Peyer's patch (tissue), 4 donors: ENCODE measurements at regions not wholly inside any gene's neighbourhood (a gene's known extent, or its start where the extent isn't known, plus 50 kb on each side); places are given as distances from the start of the nearest gene placed in this dataset.

Experiments used
- POLR2A ChIP-seq, 2 donors: fragments of 450-650 bp; IDR thresholded peaks; one replicate each; pipeline ENCODE4 v1.5.1; 2017; ENCODE audit warnings: antibody characterized with exemption in 2 of 2, mild to moderate bottlenecking in 2 of 2, moderate library complexity in 2 of 2
- TF ChIP-seq, protein P1 (sequence below), 6 experiments: fragments of 450-650 bp in 4 of 6; fragments of 200-600 bp in 2 of 6; sonication (generic) in 1 of 6; IDR thresholded peaks; one replicate each; pipeline ENCODE4 v1.5.1; 2017 to 2019; ENCODE audit warnings: antibody characterized with exemption in 6 of 6, mild to moderate bottlenecking in 3 of 6, moderate library complexity in 1 of 6

DNA sequence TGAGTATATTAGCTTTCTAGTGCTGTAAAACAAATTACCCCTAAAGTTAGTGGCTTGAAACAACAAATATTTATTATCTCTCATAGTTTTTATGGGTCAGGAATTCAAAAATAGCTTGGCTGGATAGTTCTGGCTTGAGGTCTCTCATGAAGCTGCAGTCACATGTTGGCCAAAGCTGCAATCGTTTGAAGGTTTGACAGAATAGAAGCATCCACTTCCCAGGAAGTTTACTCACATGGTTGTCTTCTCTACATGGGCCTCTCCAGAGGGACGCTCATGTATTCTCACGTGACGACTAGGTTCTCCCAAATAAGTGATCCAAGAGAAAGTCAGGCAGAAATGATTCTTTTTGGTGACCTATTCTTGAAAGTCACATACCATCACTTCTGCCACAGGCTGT lies 99.1 kb downstream of the NIBAN1 start:
- TF ChIP-seq, protein P1, sequence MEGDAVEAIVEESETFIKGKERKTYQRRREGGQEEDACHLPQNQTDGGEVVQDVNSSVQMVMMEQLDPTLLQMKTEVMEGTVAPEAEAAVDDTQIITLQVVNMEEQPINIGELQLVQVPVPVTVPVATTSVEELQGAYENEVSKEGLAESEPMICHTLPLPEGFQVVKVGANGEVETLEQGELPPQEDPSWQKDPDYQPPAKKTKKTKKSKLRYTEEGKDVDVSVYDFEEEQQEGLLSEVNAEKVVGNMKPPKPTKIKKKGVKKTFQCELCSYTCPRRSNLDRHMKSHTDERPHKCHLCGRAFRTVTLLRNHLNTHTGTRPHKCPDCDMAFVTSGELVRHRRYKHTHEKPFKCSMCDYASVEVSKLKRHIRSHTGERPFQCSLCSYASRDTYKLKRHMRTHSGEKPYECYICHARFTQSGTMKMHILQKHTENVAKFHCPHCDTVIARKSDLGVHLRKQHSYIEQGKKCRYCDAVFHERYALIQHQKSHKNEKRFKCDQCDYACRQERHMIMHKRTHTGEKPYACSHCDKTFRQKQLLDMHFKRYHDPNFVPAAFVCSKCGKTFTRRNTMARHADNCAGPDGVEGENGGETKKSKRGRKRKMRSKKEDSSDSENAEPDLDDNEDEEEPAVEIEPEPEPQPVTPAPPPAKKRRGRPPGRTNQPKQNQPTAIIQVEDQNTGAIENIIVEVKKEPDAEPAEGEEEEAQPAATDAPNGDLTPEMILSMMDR (IDR thresholded peaks at IDR 0.05), result no peak
- TF ChIP-seq POLR2A (IDR thresholded peaks at IDR 0.05), result no peak
